ENCODE measurements at regions not wholly inside any gene's neighbourhood (a gene's known extent, or its start where the extent isn't known, plus 50 kb on each side); places are given as distances from the start of the nearest gene placed in this dataset.

DNA sequence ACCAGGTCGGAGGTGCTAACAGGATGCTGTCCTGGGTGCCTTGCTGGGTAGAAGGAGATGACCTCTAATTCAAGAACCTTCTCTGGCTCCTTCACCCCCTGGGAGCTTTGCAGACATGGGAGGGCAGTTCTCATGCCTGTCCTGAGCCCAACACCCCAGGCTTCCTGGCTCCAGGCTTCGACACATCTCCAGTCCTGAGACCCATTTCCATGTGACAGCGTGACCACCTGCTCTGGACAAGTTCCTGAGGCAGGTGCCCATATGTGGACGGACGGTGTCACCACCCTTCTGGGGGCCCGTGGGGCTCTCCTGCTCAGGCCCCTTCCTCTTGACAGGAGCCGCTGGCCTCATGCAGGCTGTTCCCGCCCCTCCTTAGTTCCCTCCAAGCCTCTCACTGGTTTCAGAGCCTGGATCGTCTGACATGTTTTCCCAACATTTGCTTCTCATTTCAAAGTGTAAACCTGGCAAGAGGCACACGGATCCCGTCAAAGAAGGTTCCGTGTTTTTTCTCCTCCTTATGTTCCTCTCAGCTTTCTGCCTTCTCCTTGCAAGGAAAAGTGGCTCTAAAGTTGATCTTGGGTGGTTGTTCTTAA is 291.9 kb upstream of the RTL1 start:
- H3K27ac ChIP-seq (replicated peaks in 1 of 4): peak overlapping the region in 2 of 4 donors; percentile 47 to 52
- intact Hi-C loops (cut with DNase I): no loop called here
- H3K36me3 ChIP-seq: no peaks in the 10 kb centered on the region
- no peaks in the 10 kb centered on the region for H3K9me3 ChIP-seq
- 33% methylated on average over 8 of the region's 12 CpGs for WGBS
- peak; percentile 78 for DNase-seq (ENCODE audit: extremely low spot score)
- TF ChIP-seq POLR2A (IDR thresholded peaks at IDR 0.05; ENCODE audit: low read depth): no peak
- TF ChIP-seq, protein P1, sequence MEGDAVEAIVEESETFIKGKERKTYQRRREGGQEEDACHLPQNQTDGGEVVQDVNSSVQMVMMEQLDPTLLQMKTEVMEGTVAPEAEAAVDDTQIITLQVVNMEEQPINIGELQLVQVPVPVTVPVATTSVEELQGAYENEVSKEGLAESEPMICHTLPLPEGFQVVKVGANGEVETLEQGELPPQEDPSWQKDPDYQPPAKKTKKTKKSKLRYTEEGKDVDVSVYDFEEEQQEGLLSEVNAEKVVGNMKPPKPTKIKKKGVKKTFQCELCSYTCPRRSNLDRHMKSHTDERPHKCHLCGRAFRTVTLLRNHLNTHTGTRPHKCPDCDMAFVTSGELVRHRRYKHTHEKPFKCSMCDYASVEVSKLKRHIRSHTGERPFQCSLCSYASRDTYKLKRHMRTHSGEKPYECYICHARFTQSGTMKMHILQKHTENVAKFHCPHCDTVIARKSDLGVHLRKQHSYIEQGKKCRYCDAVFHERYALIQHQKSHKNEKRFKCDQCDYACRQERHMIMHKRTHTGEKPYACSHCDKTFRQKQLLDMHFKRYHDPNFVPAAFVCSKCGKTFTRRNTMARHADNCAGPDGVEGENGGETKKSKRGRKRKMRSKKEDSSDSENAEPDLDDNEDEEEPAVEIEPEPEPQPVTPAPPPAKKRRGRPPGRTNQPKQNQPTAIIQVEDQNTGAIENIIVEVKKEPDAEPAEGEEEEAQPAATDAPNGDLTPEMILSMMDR (IDR thresholded peaks at IDR 0.05): no peak
- no peak for TF ChIP-seq EP300 (IDR thresholded peaks at IDR 0.05)
- TF ChIP-seq POLR2AphosphoS5 (IDR thresholded peaks at IDR 0.05): no peak
- no peaks in the 10 kb centered on the region for H3K27me3 ChIP-seq
- no peak overlapping the region for H3K4me3 ChIP-seq
- peaks cover 0 to 19% (median 9%) of the 10 kb centered on the region in 4 donors for H3K4me1 ChIP-seq

- H3K27ac ChIP-seq (replicated peaks in 1 of 4): peak overlapping the region in 2 of 4 donors; percentile 47 to 52
- DNase-seq (ENCODE audit: extremely low spot score): peak; percentile 79
- 57% methylated on average over 8 of the region's 11 CpGs for WGBS
Measured at GRCh38 chr14:101196051-101196712, 292.7 kb upstream of the RTL1 start.

DNA sequence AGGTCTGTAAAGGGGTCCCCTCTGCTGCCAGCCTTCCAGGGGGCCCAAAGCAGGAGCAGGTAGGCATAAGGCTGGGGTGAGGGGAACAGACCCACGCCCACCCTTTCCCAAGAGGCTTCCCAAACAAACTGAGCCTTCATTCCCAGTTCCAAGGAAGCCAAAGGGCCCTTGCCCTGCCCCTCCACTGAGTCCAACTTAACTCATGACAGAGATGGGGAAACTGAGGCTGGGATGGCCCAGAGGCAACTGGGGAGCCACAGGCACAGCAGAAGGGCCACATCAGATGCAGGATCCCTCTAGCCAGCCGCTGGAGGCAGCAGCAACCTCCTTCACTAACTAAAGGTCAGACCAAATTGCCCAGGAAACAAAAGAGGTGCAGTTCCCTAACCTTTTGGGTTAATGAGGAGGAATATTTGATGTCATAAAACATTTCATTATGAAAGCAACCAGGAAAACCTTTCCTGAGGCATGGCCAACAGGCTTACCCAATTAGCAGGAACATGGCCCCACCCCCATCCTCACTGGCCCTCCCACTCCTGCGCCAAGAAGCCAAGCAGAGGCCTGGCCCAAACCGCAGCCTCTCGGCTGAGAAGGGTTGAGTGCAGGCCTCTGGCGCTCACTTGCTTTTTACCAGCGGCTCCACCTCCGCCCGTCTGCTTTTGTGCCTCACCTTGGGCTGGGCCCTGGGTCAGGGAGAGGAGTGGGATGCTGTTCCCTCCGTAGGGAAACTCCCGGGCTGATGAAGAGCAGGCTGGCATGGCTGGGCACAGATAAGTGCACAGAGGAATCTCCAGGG is 293.5 kb upstream of the RTL1 start:
- DNase-seq (ENCODE audit: extremely low spot score): peak; percentile 72

More at GRCh38 chr14:101196051-101196712, 292.7 kb upstream of the RTL1 start:
- H3K9me3 ChIP-seq: no peaks in the 10 kb centered on the region
- intact Hi-C loops (cut with DNase I): no loop called here
- no peaks in the 10 kb centered on the region for H3K27me3 ChIP-seq
- peaks cover 0 to 19% (median 9%) of the 10 kb centered on the region in 4 donors for H3K4me1 ChIP-seq
- no peak overlapping the region for H3K4me3 ChIP-seq
- TF ChIP-seq, protein P1 (IDR thresholded peaks at IDR 0.05): no peak
- TF ChIP-seq EP300 (IDR thresholded peaks at IDR 0.05): no peak
- no peak for TF ChIP-seq POLR2AphosphoS5 (IDR thresholded peaks at IDR 0.05)
- no peak for TF ChIP-seq POLR2A (IDR thresholded peaks at IDR 0.05; ENCODE audit: low read depth)
- H3K36me3 ChIP-seq: no peaks in the 10 kb centered on the region

DNA sequence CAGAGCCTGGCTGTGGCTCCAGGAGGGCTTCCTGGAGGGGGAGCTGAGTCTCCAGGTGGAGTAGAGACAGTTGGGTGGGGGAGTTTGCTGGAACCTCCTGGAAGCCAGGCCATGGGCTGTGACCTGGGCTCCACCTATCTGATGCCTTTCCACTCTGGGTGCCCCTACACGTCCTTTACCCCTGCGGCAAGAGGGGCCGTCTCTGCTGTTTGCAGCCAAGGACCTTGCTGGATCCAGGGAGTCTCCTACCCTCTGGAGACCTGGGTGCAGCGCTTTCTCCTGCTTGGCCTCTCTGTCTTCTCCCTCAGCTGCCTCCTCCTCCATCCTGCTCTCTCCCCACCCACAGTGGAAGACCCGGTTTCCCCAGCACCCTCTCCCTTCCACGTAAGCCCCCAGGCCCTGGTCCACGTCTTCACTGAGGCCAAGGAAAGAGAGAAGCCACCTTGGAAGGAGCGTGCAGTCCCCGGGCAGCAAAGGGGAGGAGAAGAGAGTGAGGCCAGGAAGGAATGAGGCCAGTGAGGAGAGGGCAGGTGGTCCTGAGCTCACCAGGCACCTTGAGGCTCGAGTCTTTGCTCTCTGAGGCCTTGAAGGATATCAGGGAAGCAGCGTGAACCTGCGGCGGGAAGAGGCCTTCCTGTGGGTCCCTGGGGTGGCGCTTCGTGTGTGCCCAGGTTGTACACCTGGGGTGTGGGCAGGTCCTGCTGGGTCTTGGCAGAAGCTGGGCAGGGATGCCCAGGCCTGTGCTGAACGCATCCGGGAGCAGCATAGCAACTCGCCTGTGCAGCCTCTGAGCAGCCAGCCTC is 294.3 kb upstream of the RTL1 start:
- Histone ChIP-seq H3K9me3 (peaks cover 0 to 2% (median 0%) of the 10 kb centered on the region in 4 donors), H3K4me3 (no peak overlapping the region), H3K27ac (replicated peaks in 1 of 4) (no peak overlapping the region), H3K4me1 (peaks cover 0 to 19% (median 9%) of the 10 kb centered on the region in 4 donors), H3K36me3 (no peaks in the 10 kb centered on the region), H3K27me3 (no peaks in the 10 kb centered on the region)
- intact Hi-C loops (cut with DNase I): no loop called here
- 89% methylated on average over 15 of the region's 18 CpGs for WGBS
- peak; percentile 90 for DNase-seq (ENCODE audit: extremely low spot score)
- TF ChIP-seq EP300 (IDR thresholded peaks at IDR 0.05) (no peak), POLR2AphosphoS5 (IDR thresholded peaks at IDR 0.05) (no peak), POLR2A (IDR thresholded peaks at IDR 0.05; ENCODE audit: low read depth) (no peak)
- TF ChIP-seq, protein P1 (IDR thresholded peaks at IDR 0.05): no peak

More for the DNA sequence above, 293.5 kb upstream of the RTL1 start:
- Histone ChIP-seq H3K4me1 (peaks cover 0 to 19% (median 9%) of the 10 kb centered on the region in 4 donors), H3K9me3 (no peaks in the 10 kb centered on the region), H3K36me3 (no peaks in the 10 kb centered on the region), H3K27ac (replicated peaks in 1 of 4) (no peak overlapping the region), H3K4me3 (no peak overlapping the region), H3K27me3 (no peaks in the 10 kb centered on the region)
- 97% methylated on average over 10 of the region's 11 CpGs for WGBS
- TF ChIP-seq POLR2AphosphoS5 (IDR thresholded peaks at IDR 0.05): no peak
- TF ChIP-seq, protein P1 (IDR thresholded peaks at IDR 0.05): no peak
- TF ChIP-seq POLR2A (IDR thresholded peaks at IDR 0.05; ENCODE audit: low read depth): no peak
- TF ChIP-seq EP300 (IDR thresholded peaks at IDR 0.05): no peak
- intact Hi-C loops (cut with DNase I): no loop called here
